PFSK-1 (cell line): ENCODE measurements at regions not wholly inside any gene's neighbourhood (a gene's known extent, or its start where the extent isn't known, plus 50 kb on each side); places are given as distances from the start of the nearest gene placed in this dataset.

Source experiments
- FOXP2 ChIP-seq: optimal IDR thresholded peaks from 2 replicates; pipeline ENCODE3; 2011; ENCODE audit warnings: borderline replicate concordance, control low read depth, inconsistent platforms; ENCODE audit not compliant: insufficient read depth; ENCODE audit errors: extremely low read length, extremely low read depth
- POLR2AphosphoS5 ChIP-seq: IDR thresholded peaks from 2 replicates; pipeline ENCODE4 v1.6.1; 2012; ENCODE audit warnings: low read depth, mild to moderate bottlenecking, control low read depth, low read length, moderate library complexity
- REST ChIP-seq, 2 experiments: IDR thresholded peaks; 2 replicates each; pipeline versions ENCODE4 v1.6.1 to v1.8.0; 2011 to 2012; ENCODE audit warnings: low read depth in 2 of 2, low read length in 2 of 2, control low read depth in 1 of 2, inconsistent platforms in 1 of 2, mild to moderate bottlenecking in 1 of 2, moderate library complexity in 1 of 2; ENCODE audit not compliant: insufficient read depth in 1 of 2
- SIN3A ChIP-seq: IDR thresholded peaks from 2 replicates; pipeline ENCODE4 v1.6.1; 2012; ENCODE audit warnings: mild to moderate bottlenecking, low read length, moderate library complexity, borderline replicate concordance; ENCODE audit not compliant: insufficient read depth
- TAF1 ChIP-seq: IDR thresholded peaks from 2 replicates; pipeline ENCODE4 v1.6.1; 2012; ENCODE audit warnings: low read length, control low read depth, borderline replicate concordance; ENCODE audit not compliant: insufficient read depth

GRCh38 chr4:111685205-111685604 lies 460.0 kb upstream of the FAM241A start:
- TF ChIP-seq SIN3A (no peak), TAF1 (no peak), REST (IDR thresholded peaks at IDR 0.05; ENCODE audit: insufficient read depth in 1 of 2, low read depth in 2 of 2, low read length in 2 of 2) (no peak), FOXP2 (no peak), POLR2AphosphoS5 (no peak)

- TF ChIP-seq REST (IDR thresholded peaks at IDR 0.05; ENCODE audit: insufficient read depth in 1 of 2, low read depth in 2 of 2, low read length in 2 of 2) (no peak), TAF1 (no peak), FOXP2 (no peak), POLR2AphosphoS5 (no peak), SIN3A (no peak)
Observed at GRCh38 chr4:111689214-111689613, 456.0 kb upstream of the FAM241A start.

GRCh38 chr4:111689731-111690130 lies 455.5 kb upstream of the FAM241A start:
- TF ChIP-seq TAF1: no peak
- no peak for TF ChIP-seq SIN3A
- TF ChIP-seq FOXP2: no peak
- no peak for TF ChIP-seq REST (IDR thresholded peaks at IDR 0.05; ENCODE audit: insufficient read depth in 1 of 2, low read depth in 2 of 2, low read length in 2 of 2)
- TF ChIP-seq POLR2AphosphoS5: no peak

- no peak for TF ChIP-seq TAF1
- TF ChIP-seq REST (IDR thresholded peaks at IDR 0.05; ENCODE audit: insufficient read depth in 1 of 2, low read depth in 2 of 2, low read length in 2 of 2): no peak
- TF ChIP-seq POLR2AphosphoS5: no peak
- no peak for TF ChIP-seq SIN3A
- TF ChIP-seq FOXP2: no peak
Observed at GRCh38 chr4:111693758-111694157, 451.5 kb upstream of the FAM241A start.

- TF ChIP-seq REST (IDR thresholded peaks at IDR 0.05; ENCODE audit: insufficient read depth in 1 of 2, low read depth in 2 of 2, low read length in 2 of 2): no peak
- TF ChIP-seq POLR2AphosphoS5: no peak
- no peak for TF ChIP-seq FOXP2
- no peak for TF ChIP-seq TAF1
- no peak for TF ChIP-seq SIN3A
Observed at GRCh38 chr4:111695677-111696076, 449.6 kb upstream of the FAM241A start.
